DMS53 treated with DMSO at 0.1 percent for 48 hours (cell line): ENCODE measurements at regions not wholly inside any gene's neighbourhood (a gene's known extent, or its start where the extent isn't known, plus 50 kb on each side); places are given as distances from the start of the nearest gene placed in this dataset.

Source experiments
- DNase-seq: peaks from one replicate; lab custom pipeline; 2025; ENCODE audit not compliant: unreplicated experiment; lab: John Stamatoyannopoulos, UW

DNA sequence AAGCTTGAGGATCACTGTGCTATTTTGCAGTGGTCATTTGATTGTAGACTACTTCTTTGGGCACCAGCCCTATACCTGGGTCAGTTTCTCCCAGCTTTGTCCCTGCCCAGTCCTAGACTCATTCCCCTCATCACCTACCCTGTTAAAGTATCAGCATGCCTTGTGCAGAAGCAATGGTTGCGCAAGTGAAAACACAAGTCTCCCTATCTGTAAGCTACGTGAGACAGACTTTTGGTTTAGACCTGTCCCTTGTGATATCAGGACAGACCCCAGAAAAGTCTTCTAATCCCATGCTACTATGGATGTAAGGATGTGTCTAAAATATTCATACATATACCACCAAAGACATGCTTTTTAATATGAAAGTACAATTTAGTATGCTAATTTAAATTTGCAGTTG, 88.8 kb upstream of the ATP2B1 start:
- no peak for DNase-seq

DNA sequence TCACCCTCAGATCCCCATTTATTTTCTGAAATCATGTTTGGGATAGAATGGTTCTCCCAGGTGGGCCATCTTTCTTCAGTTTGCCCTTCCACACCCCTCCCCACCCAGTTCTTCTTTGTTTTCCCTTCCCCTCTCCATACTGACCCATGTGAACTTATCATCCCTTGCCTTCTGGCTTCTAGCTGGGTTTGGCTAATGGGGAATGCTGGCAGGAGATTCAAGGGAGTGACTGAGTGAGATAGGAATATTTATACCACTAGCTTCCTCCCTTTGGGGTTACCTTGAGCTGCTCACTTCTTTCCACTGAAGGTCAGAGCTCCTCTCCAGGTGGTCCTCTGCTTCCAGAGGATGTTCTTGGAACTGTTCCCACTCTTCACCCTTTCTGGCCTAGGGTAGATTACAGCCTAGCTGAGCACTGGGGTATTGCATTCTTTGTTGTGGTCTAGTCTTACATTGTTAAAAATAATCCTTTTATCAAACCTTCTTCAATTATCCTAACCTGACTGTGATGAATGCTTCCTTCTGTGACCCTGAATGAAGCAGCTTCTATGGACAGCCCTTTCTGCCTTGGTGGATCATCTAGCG, 88.3 kb upstream of the ATP2B1 start:
- no peak for DNase-seq

DNA sequence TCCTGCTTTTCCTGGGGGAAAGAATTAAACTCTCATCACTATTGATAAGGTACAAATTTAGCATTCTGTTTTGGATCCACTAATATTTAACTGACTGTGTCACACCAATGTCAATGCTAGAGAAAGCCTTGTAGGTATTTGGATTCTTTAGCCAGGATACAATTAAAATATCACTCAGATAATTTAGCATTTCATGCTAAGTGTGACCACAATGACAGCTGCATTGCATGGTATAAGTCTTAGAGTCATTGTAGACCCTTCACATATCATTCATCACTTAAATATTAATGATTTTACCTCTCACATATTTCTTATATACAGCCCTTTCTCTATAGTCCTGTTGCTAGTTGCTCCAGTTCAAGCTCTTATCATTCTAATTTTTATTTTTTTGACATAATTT, 85.3 kb upstream of the ATP2B1 start:
- no peak for DNase-seq

DNA sequence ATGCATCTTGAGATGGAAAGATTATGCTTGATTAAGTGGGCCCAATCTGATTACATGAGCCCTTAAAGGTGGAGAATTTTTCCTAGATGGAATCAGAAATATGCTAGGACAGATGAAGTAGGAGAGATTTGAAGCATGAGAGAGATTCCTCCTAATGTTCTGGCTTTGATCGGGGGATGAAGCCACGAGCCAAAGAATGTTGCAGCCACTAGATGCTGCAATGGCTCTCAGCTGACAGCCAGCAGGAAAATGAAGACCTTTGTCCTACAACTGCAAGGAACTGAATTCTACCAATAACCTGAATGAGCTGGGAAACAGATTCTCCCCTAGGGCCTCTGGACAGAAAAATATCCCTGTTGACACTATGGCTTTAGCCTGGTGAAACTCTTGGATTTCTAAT, 82.6 kb upstream of the ATP2B1 start:
- DNase-seq = no peak

DNA sequence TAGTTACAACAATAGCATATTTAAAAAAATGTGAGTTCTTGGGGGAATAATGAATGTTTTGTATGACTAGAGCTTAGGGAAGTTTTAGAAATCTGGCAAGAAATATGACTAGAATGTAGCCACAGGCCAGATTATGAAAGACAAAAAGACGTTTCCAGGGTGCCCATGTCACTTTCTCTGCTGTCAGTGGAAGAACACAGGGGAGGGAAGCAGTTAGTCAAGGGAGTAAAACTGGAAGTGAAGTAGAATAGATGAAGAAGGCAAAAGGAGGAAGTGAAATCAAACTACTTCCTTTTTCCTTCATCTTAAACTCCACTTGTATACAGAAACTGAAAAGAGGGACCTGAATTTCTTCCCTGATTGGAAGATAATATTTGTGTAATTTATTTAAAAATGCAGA, 81.2 kb upstream of the ATP2B1 start:
- DNase-seq = no peak

DNA sequence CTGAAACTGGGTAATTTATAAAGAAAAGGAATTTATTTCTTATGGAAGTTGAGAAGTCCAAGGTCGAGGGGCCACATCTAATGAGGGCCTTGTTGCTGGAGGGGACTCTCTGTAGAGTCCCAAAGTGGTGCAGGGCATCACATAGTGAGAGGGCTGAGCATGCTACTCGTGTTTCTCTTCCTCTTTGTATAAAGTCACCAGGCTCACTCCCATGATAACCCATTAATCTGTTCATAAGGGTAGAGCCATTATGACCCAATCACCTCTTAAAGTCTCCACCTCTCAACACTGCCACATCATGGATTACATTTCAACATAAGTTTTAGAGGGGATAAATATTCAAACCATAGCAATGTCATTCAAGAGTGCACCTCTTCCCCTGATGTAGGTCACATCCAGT, 79.1 kb upstream of the ATP2B1 start:
- DNase-seq = no peak

DNA sequence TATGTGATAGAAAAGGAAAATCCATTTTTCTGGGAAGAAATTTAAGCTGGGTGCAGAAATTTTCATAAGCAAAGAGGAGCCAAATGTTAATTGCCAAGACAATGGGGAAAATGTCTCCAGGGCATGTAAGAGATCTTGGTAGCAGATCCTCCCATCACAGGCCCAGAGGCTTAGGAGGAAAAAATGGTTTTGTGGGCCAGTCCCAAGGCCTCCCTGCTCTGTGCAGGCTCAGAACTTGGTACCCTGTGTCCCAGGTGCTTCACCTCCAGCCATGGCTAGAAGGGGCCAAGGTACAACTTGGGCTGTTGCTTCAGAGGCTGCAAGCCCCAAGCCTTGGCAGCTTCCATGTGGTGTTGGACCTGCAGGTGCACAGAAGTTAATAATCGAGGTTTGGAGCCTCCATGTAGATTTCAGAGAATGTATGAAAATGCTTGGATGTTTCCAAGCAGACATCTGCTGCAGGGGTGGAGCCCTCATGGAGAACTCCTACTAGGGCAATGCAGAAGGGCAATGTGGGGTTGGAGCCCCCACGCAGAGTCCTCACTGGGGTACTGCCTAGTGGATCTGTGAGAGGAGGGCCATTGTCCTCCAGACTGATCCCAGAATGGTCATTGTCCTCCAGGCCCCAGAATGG, 77.7 kb upstream of the ATP2B1 start:
- DNase-seq = no peak

DNA sequence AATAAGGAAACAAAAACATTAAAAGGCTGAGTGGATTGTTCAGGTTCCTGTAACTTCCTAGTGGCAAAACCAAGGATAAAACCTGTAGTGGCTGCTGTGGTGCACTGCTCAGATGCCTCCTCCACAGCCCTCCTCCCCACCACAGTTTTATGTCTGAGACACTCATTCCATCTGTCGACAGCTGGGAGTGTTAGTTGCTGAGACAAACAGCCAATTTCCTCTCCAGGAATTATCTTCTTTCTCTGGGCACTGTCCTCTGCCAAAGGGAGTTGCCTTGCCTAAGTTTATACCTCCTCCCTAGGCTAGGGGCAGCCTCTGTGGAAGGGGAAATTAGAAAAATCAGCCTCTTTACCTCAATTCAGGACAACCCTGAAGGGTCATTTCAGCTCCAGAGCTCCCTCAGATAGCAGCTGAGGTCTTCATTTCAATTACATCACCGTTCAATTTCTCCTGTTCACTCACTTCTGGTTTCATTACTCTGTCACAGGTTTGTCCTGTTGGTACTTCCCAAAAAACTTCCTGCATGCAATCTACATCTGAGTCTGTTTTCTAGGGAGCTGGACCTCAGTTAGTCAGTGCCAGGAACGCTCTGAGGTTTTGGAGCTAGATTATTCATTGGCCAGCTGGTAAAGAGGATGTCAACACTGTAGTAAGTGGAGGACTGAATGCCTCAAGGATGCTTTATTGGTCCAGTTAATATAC, 74.9 kb upstream of the ATP2B1 start:
- DNase-seq = no peak

DNA sequence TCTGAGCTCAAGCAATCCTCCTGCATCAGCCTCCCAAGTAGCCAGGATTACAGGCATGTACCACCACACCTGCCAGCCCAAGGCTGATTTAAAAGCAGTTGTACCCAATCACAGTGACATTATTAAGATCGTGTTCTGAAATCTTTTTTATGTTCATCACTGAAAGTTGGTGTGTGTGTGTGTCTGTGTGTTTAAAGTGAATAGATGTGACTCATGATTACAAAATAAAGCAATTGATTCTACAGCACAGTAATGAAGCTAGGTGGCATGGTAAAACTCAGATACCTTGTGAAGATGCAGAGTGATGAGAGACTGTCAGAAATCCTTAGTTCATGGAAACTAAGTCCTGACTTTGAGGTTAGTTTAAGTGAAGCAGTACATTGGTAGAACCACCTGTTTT, 74.2 kb upstream of the ATP2B1 start:
- no peak for DNase-seq

DNA sequence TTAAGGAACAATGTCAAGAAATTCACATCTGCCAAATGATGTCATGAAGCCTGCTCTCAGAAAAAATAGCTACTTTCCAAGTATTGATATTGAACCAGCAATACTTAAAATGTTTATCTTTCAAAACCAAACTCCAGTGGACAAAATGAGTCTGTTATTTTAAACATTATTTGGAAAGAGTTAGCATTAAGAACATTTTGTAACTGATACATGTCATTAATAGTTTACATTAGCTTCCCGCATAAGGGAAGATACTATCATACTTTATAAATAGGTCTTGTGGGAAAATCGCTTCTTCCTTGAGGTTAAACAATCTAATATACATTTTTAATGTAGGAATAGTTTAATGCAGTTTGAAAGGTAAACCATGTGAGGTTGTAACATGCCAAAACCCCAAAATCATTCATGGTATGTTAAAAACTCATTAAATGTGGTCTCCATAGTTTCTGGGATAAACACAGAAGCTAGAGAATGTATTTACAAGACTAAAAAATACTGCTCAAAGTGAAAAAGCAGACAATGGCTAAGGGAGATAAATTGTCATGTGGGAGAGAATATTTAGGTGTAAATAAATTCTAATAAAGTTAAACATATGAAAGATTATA, 73.4 kb upstream of the ATP2B1 start:
- no peak for DNase-seq

DNA sequence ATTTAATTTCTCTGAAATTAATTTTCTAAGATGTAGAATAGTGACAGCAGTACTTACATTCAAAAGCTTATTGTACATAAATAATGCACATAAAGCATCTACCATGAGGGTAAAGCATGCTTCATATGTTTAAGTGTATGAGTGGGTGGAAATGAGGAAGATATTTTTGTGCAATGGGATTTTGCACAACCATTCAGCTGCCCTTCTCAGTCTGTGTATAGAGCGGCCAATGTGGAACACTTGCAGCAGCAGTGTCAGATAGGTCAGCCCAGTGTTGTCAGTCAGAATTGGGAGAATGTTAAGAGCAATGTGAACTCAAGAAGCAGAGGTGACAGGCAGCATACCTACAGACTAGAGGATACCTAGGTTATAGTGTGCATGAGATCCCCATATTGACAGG, 72.5 kb upstream of the ATP2B1 start:
- DNase-seq = no peak

DNA sequence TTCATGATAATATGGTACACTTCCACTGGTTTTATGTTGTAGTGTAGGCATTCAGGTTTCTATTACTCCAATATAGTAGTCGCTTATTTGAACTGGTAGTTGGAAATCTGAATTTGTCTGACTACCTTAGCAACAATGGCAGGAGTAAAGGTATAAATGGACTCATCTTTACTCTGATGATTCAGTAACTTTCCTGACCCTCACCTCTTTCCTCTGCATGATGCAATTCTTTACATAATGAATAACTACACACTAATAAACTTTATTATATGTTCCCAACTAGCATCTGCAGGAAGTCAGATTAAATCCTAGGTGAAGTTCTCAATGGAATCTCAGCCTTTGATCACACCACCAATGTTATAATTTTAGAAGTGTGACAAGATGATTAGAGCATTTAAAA, 70.5 kb upstream of the ATP2B1 start:
- DNase-seq = no peak

DNA sequence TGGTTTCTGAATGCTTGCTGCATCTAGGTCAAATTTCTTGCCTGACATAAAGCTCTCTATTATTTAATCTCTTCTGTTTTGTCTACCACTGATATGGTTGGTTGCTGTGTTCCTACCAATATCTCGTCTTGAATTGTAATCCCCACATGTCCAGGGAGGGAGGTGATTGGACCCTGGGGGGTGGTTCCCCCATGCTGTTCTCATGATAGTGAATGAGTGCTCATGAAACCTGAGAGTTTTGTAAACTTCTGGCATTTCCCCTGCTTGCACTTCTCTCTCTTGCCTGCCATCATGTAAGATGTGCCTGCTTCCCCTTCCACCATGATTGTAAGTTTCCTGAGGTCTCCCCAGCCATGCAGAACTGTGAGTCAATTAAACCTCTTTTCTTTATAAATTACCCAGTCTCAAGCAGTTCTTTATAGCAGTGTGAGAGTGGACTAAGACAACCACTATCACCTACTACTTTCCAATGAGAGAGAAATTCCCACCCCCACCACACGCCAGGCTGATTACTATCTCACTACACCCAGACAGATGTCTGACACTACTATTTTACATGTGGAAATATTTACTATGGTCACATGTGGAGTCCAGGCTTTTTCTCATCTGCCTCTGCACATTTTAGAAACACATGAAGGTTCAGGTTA, 69.2 kb upstream of the ATP2B1 start:
- no peak for DNase-seq

DNA sequence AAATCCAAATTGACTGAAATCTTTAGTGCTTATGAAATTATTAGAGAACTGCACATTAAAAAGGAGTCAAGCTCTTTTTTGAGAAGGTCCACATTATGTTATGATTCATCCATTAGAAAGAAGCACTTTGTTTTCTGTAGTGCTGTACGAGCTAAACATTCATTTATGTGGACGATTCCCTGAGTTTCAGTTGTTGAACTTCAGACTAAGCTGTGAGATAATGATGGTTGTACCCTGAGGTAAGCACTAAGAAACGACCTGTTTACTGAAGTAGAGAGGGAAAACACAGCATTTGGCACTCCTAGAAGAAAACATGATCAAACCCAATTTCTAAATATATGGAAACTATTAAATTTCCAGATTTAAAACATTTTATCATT, 67.3 kb upstream of the ATP2B1 start:
- DNase-seq = no peak

DNA sequence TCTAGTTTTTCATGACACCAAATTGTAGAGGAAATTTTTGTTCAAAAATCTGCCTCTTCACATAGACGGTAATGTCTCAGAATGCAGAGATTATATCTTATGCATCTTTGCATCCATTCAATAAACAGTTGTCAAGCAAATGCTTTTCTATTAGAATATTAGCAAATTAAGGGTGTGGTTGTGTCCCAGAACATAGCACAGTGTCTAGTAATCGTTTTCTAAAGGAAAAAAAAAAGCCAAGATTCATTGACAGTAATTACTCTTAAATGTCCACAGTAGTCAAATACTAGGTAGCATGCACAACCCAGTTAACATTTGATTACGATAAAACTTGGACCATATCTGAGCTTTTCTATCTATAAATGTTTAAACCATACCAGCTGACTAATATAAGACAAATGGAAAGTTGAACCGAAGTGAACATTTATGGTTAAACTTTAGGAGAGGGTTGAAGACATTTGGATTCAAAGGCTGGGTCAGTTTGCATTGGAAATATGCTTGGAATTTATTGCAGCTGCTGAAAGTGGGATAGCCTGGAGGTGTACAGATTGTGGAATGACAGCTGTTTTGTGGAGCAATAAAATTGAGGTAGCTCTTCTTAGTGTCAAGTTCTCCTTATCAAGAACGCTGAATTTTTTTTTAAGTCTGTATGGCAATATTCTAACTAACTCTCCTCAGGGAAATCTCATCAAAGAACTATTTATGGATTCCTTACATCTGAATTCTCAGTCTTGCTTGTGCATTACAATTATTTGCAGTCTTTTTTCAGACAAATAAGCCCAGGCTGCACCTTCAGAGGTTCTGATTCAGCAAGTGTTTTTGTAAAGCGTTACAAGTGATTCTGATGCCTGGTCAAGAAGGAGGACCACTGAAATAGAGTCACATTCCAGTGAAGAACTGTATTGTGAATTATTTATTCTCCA, 66.7 kb upstream of the ATP2B1 start:
- no peak for DNase-seq

DNA sequence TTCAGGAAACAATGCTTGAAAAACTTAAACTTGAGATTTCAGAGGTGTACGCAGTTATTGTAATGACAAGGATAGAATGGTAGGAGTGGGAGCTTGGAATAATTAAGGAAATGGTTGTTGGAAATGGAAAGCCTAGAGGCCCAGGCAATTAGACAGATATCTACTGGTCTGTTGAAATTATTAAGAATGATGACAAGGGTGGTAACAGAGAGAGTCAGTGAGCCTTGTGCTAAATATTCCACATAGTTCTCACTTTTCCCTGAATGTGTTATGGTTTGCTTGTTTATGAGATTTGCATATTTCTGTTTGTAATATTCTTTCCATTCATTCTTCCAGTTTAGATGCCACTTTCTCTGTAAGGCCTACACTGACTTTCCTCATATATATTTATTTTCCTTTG, 66.0 kb upstream of the ATP2B1 start:
- DNase-seq = no peak

DNA sequence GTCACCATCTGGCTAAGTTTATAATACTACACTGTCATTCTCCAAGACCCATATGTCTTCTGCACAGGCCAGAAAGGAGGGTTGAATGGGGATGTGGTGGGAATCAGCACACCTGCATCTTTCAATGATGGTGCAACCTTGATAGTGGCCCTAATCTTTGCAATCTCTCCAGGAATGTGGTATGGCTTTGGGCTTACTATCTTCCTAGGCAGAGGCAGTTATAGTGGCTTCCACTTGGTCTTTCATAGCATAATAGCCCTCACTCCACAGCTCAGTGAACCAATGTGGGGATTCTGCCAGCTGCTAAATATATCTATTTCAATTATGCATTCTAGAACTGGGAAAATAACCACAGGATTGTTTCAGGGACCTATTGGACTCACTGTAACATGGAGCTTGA, 61.8 kb upstream of the ATP2B1 start:
- DNase-seq = no peak

DNA sequence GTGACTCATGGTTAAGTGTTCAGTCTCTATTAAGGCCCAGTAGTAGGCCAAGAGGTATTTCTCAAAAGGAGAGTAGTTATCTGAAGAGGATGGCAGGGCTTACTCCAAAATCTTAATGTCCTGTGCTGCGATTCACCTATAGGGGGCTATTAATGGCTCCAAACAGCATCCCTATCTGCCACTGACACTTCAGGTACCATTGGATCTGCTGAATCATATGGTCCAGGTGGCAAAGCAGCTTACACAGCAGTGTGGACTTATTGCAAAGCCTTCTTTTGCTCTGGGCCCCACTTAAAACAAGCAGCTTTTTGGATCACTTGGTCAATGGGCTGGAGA, 60.8 kb upstream of the ATP2B1 start:
- no peak for DNase-seq

DNA sequence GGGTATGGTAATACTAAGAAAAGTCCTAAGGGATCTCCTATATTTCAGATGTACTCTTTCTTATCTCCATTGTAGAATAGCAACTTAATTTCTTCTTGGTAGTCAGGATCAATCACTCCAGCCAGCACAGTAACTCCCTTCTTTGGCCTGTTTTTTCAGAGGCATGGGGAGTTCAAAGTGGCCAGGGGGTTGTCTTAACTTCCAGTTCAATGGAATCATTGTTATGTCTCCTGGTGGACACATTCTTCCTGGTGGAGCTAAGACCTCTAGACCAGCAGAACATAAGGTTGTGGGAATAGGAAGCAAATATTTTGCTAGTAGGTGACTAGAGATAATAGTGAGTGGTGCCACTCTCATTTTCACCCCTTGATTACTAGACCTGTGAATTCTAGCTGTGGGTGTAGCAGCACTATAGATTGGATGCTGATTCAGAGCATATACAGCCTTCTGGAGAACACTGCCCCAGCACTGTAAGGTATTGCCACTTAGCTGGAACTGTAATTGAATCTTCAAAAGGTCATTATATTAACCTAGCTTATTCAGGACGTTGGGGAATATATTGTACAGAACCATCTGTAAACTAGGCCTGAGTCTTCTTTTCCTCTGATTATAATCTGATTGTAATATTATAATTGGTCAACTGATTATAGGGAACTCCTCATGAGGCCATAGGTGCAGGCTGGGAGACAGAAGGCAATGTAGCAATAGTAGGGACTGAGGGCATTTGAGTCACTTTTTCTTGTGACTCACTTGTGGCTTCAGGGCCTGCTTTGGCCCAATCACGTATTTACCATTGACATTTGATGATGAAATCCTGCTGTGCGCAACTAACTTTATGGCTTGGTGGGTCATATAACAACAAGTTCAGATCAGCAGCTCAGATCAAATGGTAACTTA, 60.2 kb upstream of the ATP2B1 start:
- DNase-seq = no peak
